ENCODE measurements at regions not wholly inside any gene's neighbourhood (a gene's known extent, or its start where the extent isn't known, plus 50 kb on each side); places are given as distances from the start of the nearest gene placed in this dataset.
"Not testable (repeated sequence)": the region's sequence is repeated elsewhere in the genome, so short reads cannot be mapped to it uniquely, and the experiment has no call there.

DNA sequence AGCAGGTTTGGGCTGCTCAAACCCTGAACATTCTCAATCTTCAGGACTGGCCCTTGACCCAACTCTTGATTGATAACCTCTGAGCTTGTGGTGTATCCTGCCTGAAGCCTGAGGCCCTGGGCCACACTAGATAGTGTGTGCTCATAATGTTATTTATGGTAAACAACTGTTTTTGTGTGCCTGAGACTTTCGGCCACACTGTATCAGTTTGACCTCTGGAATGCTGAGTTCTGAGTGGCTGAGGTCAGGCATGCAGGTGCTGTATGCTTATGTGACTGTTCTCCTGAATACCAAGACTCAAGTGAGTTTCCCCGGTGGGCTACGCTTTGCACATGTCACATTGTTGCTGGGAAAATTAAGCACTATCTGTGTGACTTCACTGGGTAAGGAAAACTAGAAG lies 82.2 kb upstream of the RMP24 start:
- H3K9me3 ChIP-seq (ENCODE audit: low read depth): no peaks in the 10 kb centered on the region
- H3K4me3 ChIP-seq: no peak overlapping the region
- no peaks in the 10 kb centered on the region for H3K27me3 ChIP-seq
- H3K36me3 Mint-ChIP-seq: no peaks in the 10 kb centered on the region
- H3K27ac Mint-ChIP-seq: no peak overlapping the region
- no peaks in the 10 kb centered on the region for H4K20me1 ChIP-seq (ENCODE audit: low read depth)
- peaks cover 4% of the 10 kb centered on the region for H3K4me1 Mint-ChIP-seq
- H3K27ac ChIP-seq: no peak overlapping the region
- no peak for TF ChIP-seq EZH2 (IDR thresholded peaks at IDR 0.05)
- no peak for TF ChIP-seq EZH2phosphoT487 (IDR thresholded peaks at IDR 0.05)
- TF ChIP-seq, protein P1, sequence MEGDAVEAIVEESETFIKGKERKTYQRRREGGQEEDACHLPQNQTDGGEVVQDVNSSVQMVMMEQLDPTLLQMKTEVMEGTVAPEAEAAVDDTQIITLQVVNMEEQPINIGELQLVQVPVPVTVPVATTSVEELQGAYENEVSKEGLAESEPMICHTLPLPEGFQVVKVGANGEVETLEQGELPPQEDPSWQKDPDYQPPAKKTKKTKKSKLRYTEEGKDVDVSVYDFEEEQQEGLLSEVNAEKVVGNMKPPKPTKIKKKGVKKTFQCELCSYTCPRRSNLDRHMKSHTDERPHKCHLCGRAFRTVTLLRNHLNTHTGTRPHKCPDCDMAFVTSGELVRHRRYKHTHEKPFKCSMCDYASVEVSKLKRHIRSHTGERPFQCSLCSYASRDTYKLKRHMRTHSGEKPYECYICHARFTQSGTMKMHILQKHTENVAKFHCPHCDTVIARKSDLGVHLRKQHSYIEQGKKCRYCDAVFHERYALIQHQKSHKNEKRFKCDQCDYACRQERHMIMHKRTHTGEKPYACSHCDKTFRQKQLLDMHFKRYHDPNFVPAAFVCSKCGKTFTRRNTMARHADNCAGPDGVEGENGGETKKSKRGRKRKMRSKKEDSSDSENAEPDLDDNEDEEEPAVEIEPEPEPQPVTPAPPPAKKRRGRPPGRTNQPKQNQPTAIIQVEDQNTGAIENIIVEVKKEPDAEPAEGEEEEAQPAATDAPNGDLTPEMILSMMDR (IDR thresholded peaks at IDR 0.05): no peak
- H3F3A ChIP-seq (ENCODE audit: low read depth): no peaks in the 10 kb centered on the region
- H3K27me3 Mint-ChIP-seq (ENCODE audit: insufficient read depth, low read depth): no peaks in the 10 kb centered on the region
- DNase-seq (ENCODE audit: low spot score): no peak
- H3K79me2 ChIP-seq (ENCODE audit: low read depth): no peaks in the 10 kb centered on the region
- H2AFZ ChIP-seq (replicated peaks): no peak overlapping the region
- peaks cover 6% of the 10 kb centered on the region for H3K9me3 Mint-ChIP-seq
- H3K36me3 ChIP-seq: no peaks in the 10 kb centered on the region
- H3K4me2 ChIP-seq: no peak overlapping the region
- H3K4me3 Mint-ChIP-seq: no peak overlapping the region
- no peaks in the 10 kb centered on the region for H3K4me1 ChIP-seq
- no peak overlapping the region for H3K9ac ChIP-seq

DNA sequence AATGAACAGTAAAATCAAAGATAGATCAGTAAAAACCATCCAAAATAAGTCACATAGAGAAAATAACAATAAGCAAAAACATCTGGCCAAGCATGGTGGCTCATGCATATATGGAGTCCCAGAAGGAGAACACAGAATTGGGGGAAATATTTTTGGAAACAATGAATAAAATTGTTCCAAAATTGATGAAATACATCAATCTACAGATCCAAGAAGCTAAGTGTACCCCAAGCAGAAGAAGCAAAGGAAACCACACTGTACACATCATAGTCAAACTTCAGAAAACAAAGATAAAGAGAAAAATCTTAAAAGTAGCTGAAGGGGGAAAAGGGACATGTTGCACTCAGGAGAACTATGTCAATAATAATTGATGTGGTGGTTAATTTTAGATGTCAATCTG lies 80.4 kb upstream of the RMP24 start:
- Histone ChIP-seq H2AFZ (replicated peaks) (no peak overlapping the region), H3K79me2 (ENCODE audit: low read depth) (no peaks in the 10 kb centered on the region), H4K20me1 (ENCODE audit: low read depth) (no peaks in the 10 kb centered on the region), H3K9me3 (ENCODE audit: low read depth) (no peaks in the 10 kb centered on the region), H3K4me2 (no peak overlapping the region), H3K4me1 (no peaks in the 10 kb centered on the region), H3K9ac (no peak overlapping the region), H3K27me3 (no peaks in the 10 kb centered on the region), H3K27ac (no peak overlapping the region), H3F3A (ENCODE audit: low read depth) (no peaks in the 10 kb centered on the region), H3K36me3 (no peaks in the 10 kb centered on the region), H3K4me3 (no peak overlapping the region)
- peaks cover 6% of the 10 kb centered on the region for H3K9me3 Mint-ChIP-seq
- no peak overlapping the region for H3K4me3 Mint-ChIP-seq
- no peaks in the 10 kb centered on the region for H3K36me3 Mint-ChIP-seq
- no peak overlapping the region for H3K27ac Mint-ChIP-seq
- DNase-seq (ENCODE audit: low spot score): no peak
- TF ChIP-seq, protein P1 (IDR thresholded peaks at IDR 0.05): no peak
- TF ChIP-seq EZH2phosphoT487 (IDR thresholded peaks at IDR 0.05) (no peak), EZH2 (IDR thresholded peaks at IDR 0.05) (no peak)
- H3K27me3 Mint-ChIP-seq (ENCODE audit: insufficient read depth, low read depth): no peaks in the 10 kb centered on the region
- peaks cover 4% of the 10 kb centered on the region for H3K4me1 Mint-ChIP-seq

DNA sequence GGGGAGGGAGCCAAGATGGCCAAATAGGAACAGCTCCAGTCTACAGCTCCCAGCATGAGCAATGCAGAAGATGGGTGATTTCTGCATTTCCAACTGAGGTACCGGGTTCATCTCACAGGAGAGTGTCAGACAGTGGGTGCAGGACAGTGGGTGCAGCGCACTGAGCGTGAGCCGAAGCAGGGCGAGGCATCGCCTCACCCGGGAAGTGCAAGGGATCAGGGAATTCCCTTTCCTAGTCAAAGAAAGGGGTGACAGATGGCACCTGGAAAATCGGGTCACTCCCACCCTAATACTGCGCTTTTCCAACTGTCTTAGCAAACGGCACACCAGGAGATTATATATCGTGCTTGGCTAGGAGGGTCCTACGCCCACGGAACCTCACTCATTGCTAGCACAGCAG lies 75.0 kb upstream of the RMP24 start:
- H3K27me3 ChIP-seq; H3K27ac Mint-ChIP-seq; H3K27me3 Mint-ChIP-seq (ENCODE audit: insufficient read depth, low read depth); H3K9me3 Mint-ChIP-seq; H2AFZ ChIP-seq (replicated peaks); H3K36me3 ChIP-seq; H3K36me3 Mint-ChIP-seq; H3K27ac ChIP-seq; H3K4me1 ChIP-seq; H3K9ac ChIP-seq; H3K9me3 ChIP-seq (ENCODE audit: low read depth); H3K4me3 ChIP-seq; H3F3A ChIP-seq (ENCODE audit: low read depth); DNase-seq (ENCODE audit: low spot score); H3K4me1 Mint-ChIP-seq; H3K4me2 ChIP-seq; H4K20me1 ChIP-seq (ENCODE audit: low read depth); H3K4me3 Mint-ChIP-seq; H3K79me2 ChIP-seq (ENCODE audit: low read depth): not testable (repeated sequence)

DNA sequence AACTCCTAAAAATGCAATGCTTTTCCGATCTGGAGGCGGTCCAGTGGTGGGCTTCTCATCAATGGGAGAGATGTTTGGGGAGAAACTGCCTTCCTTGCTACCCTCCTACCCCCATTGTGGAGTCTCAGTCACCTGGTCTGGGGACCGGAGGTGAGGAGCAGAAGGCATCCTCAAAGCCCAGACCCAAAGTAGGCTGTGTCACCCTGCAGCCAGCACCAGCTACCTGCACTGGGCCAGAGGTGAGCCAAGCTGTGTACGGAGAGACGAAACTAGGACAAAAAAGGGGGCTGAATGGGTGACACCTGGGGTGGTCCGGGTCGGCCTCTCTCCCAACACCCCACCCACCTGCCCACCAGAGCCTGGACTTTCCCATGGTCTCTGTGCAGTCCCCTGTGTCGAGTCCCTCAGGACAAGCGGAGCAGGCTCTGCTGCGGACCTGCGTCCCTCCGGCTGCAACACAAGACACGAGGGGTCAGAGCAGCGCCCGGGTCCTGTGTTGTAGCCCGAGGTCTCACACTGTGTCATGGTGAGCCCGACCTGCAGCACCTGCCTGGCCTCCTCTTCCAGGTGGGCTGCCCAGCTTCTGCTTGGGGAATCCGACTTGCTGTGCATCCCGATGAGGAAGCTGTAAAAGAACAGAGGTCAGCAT lies 68.0 kb upstream of the RMP24 start:
- no peaks in the 10 kb centered on the region for H3F3A ChIP-seq (ENCODE audit: low read depth)
- no peak for DNase-seq (ENCODE audit: low spot score)
- no peak for TF ChIP-seq EZH2 (IDR thresholded peaks at IDR 0.05)
- H3K9me3 ChIP-seq (ENCODE audit: low read depth): no peaks in the 10 kb centered on the region
- no peaks in the 10 kb centered on the region for H3K27me3 ChIP-seq
- H3K4me3 ChIP-seq: no peak overlapping the region
- no peak overlapping the region for H3K9ac ChIP-seq
- H4K20me1 ChIP-seq (ENCODE audit: low read depth): no peaks in the 10 kb centered on the region
- no peak overlapping the region for H2AFZ ChIP-seq (replicated peaks)
- H3K27ac ChIP-seq: no peak overlapping the region
- Mint-ChIP-seq H3K9me3 (peaks cover 2% of the 10 kb centered on the region), H3K27ac (no peak overlapping the region), H3K4me3 (no peak overlapping the region), H3K27me3 (ENCODE audit: insufficient read depth, low read depth) (no peaks in the 10 kb centered on the region), H3K4me1 (no peaks in the 10 kb centered on the region), H3K36me3 (no peaks in the 10 kb centered on the region)
- no peaks in the 10 kb centered on the region for H3K36me3 ChIP-seq
- no peaks in the 10 kb centered on the region for H3K4me1 ChIP-seq
- H3K79me2 ChIP-seq (ENCODE audit: low read depth): no peaks in the 10 kb centered on the region
- H3K4me2 ChIP-seq: no peak overlapping the region

All from neural progenitor cell (in vitro differentiated cells).